ENCODE measurements at regions not wholly inside any gene's neighbourhood (a gene's known extent, or its start where the extent isn't known, plus 50 kb on each side); places are given as distances from the start of the nearest gene placed in this dataset.
"Not testable (repeated sequence)": the region's sequence is repeated elsewhere in the genome, so short reads cannot be mapped to it uniquely, and the experiment has no call there.

DNA sequence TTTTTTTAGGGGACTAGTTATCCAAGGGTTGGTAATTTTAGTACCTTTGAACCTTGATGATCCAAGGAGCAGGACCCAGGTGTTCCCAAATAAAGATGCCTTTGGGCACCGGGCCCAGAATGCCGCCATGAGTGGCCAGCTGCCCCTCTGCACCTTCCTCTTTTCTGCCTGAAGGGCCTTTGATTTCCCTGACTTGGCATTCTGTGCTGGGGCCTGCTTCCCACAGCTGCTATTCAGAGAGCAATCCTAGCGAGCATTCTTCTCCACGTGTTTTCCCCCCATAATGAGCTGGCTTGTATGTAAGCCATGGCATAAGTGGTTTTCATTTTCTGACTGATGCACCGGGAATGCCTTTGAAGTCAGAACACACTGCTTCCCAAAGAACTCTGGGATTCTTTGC lies 77.6 kb upstream of the FAM72C start:
- not testable (repeated sequence) for H2BK120ac ChIP-seq (ENCODE audit: low read depth, low read length); H3K18ac ChIP-seq (ENCODE audit: low read length); H4K8ac ChIP-seq (ENCODE audit: low read depth, low read length)

DNA sequence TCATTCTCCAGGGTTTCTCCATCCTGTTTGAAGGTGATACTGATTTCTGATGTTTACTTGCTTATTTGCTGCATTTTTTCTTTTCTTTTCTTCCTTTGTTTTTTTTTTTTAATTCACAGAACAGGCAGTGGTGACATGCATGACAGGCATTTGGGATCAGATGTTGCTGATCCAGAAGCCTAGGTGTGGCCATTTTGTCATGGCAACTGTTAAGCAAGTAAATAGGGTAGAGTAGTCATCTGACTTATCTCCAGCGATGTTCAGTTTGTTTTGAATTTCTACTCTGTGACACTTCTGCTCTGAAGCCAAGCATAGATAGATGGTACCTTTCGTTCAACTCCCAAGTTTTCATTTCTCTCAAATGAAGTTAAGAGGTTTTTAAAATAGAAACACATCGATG lies 74.9 kb upstream of the FAM72C start:
- H2BK12ac ChIP-seq (ENCODE audit: low read length); H3K79me1 ChIP-seq (ENCODE audit: low read depth, low read length); H3K18ac ChIP-seq (ENCODE audit: low read length); DNase-seq (ENCODE audit: low spot score); H2BK5ac ChIP-seq (ENCODE audit: low read length); H3K4me3 ChIP-seq (ENCODE audit: low read length in 2 of 2); H3K4me1 ChIP-seq (ENCODE audit: control insufficient read depth in 2 of 2, insufficient read depth in 1 of 2, low read depth in 1 of 2, low read length in 2 of 2); H3K9ac ChIP-seq (ENCODE audit: low read depth, low read length, poor library complexity); H4K8ac ChIP-seq (ENCODE audit: low read depth, low read length); H3K27ac ChIP-seq (replicated peaks; ENCODE audit: low read length); H3K4ac ChIP-seq (ENCODE audit: low read length); H3K9me3 ChIP-seq (replicated peaks in 1 of 2; ENCODE audit: control insufficient read depth in 2 of 2, insufficient read depth in 1 of 2, low read depth in 1 of 2, low read length in 2 of 2); H2BK120ac ChIP-seq (ENCODE audit: low read depth, low read length); H2AFZ ChIP-seq (ENCODE audit: low read length); H4K91ac ChIP-seq (ENCODE audit: low read depth, low read length, poor library complexity); H3K27me3 ChIP-seq (ENCODE audit: control insufficient read depth in 3 of 3, insufficient read depth in 3 of 3, low read depth in 1 of 3, low read length in 3 of 3); H3K23ac ChIP-seq (ENCODE audit: low read depth, low read length, poor library complexity); H3K4me2 ChIP-seq (ENCODE audit: insufficient read depth, low read length, poor library complexity, severe bottlenecking); H2BK15ac ChIP-seq (ENCODE audit: low read length); H2AK5ac ChIP-seq (ENCODE audit: low read depth, low read length); H3K36me3 ChIP-seq (replicated peaks in 1 of 2; ENCODE audit: control insufficient read depth in 2 of 2, insufficient read depth in 2 of 2, low read length in 2 of 2); H3K14ac ChIP-seq (ENCODE audit: low read length): not testable (repeated sequence)
- no CpG with 5 or more reads among the region's 3 CpGs for WGBS, 2 donors (ENCODE audit: extremely low coverage in 2 of 2, insufficient read length in 2 of 2, insufficient replicate concordance in 1 of 2)

More for the DNA sequence above, 77.6 kb upstream of the FAM72C start:
- H3K4ac ChIP-seq (ENCODE audit: low read length); H3K9ac ChIP-seq (ENCODE audit: low read depth, low read length, poor library complexity); DNase-seq (ENCODE audit: low spot score); H2AFZ ChIP-seq (ENCODE audit: low read length); H3K4me3 ChIP-seq (ENCODE audit: low read length in 2 of 2); H3K9me3 ChIP-seq (replicated peaks in 1 of 2; ENCODE audit: control insufficient read depth in 2 of 2, insufficient read depth in 1 of 2, low read depth in 1 of 2, low read length in 2 of 2); H2BK5ac ChIP-seq (ENCODE audit: low read length); H3K4me1 ChIP-seq (ENCODE audit: control insufficient read depth in 2 of 2, insufficient read depth in 1 of 2, low read depth in 1 of 2, low read length in 2 of 2); H3K79me1 ChIP-seq (ENCODE audit: low read depth, low read length); H3K27ac ChIP-seq (replicated peaks; ENCODE audit: low read length); H3K36me3 ChIP-seq (replicated peaks in 1 of 2; ENCODE audit: control insufficient read depth in 2 of 2, insufficient read depth in 2 of 2, low read length in 2 of 2); H4K91ac ChIP-seq (ENCODE audit: low read depth, low read length, poor library complexity); H2AK5ac ChIP-seq (ENCODE audit: low read depth, low read length); H3K14ac ChIP-seq (ENCODE audit: low read length); H2BK12ac ChIP-seq (ENCODE audit: low read length); H3K23ac ChIP-seq (ENCODE audit: low read depth, low read length, poor library complexity); H3K27me3 ChIP-seq (ENCODE audit: control insufficient read depth in 3 of 3, insufficient read depth in 3 of 3, low read depth in 1 of 3, low read length in 3 of 3); H2BK15ac ChIP-seq (ENCODE audit: low read length); H3K4me2 ChIP-seq (ENCODE audit: insufficient read depth, low read length, poor library complexity, severe bottlenecking): not testable (repeated sequence)
- no CpG with 5 or more reads among the region's 5 CpGs for WGBS, 2 donors (ENCODE audit: extremely low coverage in 2 of 2, insufficient read length in 2 of 2, insufficient replicate concordance in 1 of 2)

DNA sequence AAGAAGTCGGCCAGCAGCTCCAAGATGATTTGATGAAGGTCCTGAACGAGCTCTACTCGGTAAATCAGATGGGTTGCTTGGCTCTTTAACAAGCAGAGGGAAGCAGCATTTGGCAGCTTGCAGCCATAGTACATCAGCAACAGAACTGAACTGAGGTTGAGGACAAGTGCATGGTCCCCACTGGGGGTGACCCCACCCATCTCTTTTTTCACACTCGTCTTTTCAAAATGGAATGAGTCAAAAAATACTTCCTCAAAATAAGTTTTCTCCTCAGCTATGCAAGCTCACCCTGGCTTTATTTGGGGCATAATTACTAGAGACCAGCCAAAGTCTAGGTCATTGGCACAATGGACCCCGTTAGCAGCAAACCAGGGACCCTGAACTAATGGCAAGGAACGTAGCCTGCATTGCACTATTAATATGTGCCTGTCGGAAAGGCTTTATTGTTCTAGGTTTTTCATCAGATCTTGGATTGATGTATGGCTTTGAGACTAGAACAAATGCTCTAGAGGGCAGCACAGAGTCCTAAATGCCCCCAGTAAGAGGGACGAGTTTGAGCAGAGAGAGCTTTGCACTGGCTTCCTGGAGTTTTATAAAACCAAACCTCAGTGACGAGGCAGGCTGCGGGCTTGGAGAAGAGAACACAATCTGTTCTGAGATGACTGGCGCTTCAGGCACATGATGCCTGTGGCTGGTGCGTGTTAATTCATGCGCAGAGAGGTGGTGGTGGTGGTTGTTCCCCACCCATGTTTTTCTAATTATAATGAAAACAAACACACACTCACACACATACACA lies 74.2 kb upstream of the FAM72C start:
- H2BK120ac ChIP-seq (ENCODE audit: low read depth, low read length); H2AFZ ChIP-seq (ENCODE audit: low read length); H3K14ac ChIP-seq (ENCODE audit: low read length); H3K9ac ChIP-seq (ENCODE audit: low read depth, low read length, poor library complexity); H3K4me2 ChIP-seq (ENCODE audit: insufficient read depth, low read length, poor library complexity, severe bottlenecking); H3K4me1 ChIP-seq (ENCODE audit: control insufficient read depth in 2 of 2, insufficient read depth in 1 of 2, low read depth in 1 of 2, low read length in 2 of 2); H3K18ac ChIP-seq (ENCODE audit: low read length); DNase-seq (ENCODE audit: low spot score); H3K27me3 ChIP-seq (ENCODE audit: control insufficient read depth in 3 of 3, insufficient read depth in 3 of 3, low read depth in 1 of 3, low read length in 3 of 3); H4K91ac ChIP-seq (ENCODE audit: low read depth, low read length, poor library complexity); H2BK15ac ChIP-seq (ENCODE audit: low read length); H3K4ac ChIP-seq (ENCODE audit: low read length); H3K36me3 ChIP-seq (replicated peaks in 1 of 2; ENCODE audit: control insufficient read depth in 2 of 2, insufficient read depth in 2 of 2, low read length in 2 of 2); H4K8ac ChIP-seq (ENCODE audit: low read depth, low read length); H3K9me3 ChIP-seq (replicated peaks in 1 of 2; ENCODE audit: control insufficient read depth in 2 of 2, insufficient read depth in 1 of 2, low read depth in 1 of 2, low read length in 2 of 2); H3K27ac ChIP-seq (replicated peaks; ENCODE audit: low read length); H3K79me1 ChIP-seq (ENCODE audit: low read depth, low read length); H2BK5ac ChIP-seq (ENCODE audit: low read length); H2AK5ac ChIP-seq (ENCODE audit: low read depth, low read length); H3K4me3 ChIP-seq (ENCODE audit: low read length in 2 of 2); H3K23ac ChIP-seq (ENCODE audit: low read depth, low read length, poor library complexity); H2BK12ac ChIP-seq (ENCODE audit: low read length): not testable (repeated sequence)
- WGBS, 2 donors (ENCODE audit: extremely low coverage in 2 of 2, insufficient read length in 2 of 2, insufficient replicate concordance in 1 of 2) = no CpG with 5 or more reads among the region's 13 CpGs

DNA sequence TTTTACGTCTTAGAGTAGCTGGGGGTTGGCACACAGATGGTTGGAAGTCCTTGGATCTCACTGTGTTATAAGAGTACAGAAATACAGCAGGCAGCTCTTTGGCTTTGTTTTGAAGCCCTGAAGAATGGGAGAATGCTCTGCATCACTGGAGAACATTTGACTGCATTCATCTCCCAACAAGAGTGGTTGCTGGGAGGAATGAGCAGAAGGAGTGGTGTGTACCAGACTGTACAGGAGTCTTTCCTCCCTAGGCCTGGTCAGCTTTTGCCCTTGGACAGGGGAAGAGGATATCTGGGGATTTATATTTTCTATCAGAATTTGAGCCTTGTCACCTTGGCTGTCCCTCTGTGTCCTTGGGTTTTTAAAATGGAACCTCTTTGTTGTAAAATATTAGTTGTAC lies 70.5 kb upstream of the FAM72C start:
- H2AK5ac ChIP-seq (ENCODE audit: low read depth, low read length); H4K8ac ChIP-seq (ENCODE audit: low read depth, low read length); H2BK120ac ChIP-seq (ENCODE audit: low read depth, low read length); H3K4me1 ChIP-seq (ENCODE audit: control insufficient read depth in 2 of 2, insufficient read depth in 1 of 2, low read depth in 1 of 2, low read length in 2 of 2); H3K4me2 ChIP-seq (ENCODE audit: insufficient read depth, low read length, poor library complexity, severe bottlenecking); H3K18ac ChIP-seq (ENCODE audit: low read length); H3K4ac ChIP-seq (ENCODE audit: low read length); H2BK5ac ChIP-seq (ENCODE audit: low read length); H2AFZ ChIP-seq (ENCODE audit: low read length); H3K14ac ChIP-seq (ENCODE audit: low read length); H3K9me3 ChIP-seq (replicated peaks in 1 of 2; ENCODE audit: control insufficient read depth in 2 of 2, insufficient read depth in 1 of 2, low read depth in 1 of 2, low read length in 2 of 2); H3K27me3 ChIP-seq (ENCODE audit: control insufficient read depth in 3 of 3, insufficient read depth in 3 of 3, low read depth in 1 of 3, low read length in 3 of 3); H4K91ac ChIP-seq (ENCODE audit: low read depth, low read length, poor library complexity); H2BK12ac ChIP-seq (ENCODE audit: low read length); DNase-seq (ENCODE audit: low spot score); H3K23ac ChIP-seq (ENCODE audit: low read depth, low read length, poor library complexity); H3K4me3 ChIP-seq (ENCODE audit: low read length in 2 of 2); H3K27ac ChIP-seq (replicated peaks; ENCODE audit: low read length); H2BK15ac ChIP-seq (ENCODE audit: low read length); H3K36me3 ChIP-seq (replicated peaks in 1 of 2; ENCODE audit: control insufficient read depth in 2 of 2, insufficient read depth in 2 of 2, low read length in 2 of 2); H3K79me1 ChIP-seq (ENCODE audit: low read depth, low read length); H3K9ac ChIP-seq (ENCODE audit: low read depth, low read length, poor library complexity): not testable (repeated sequence)
- no CpG with 5 or more reads among the region's 1 CpG for WGBS, 2 donors (ENCODE audit: extremely low coverage in 2 of 2, insufficient read length in 2 of 2, insufficient replicate concordance in 1 of 2)

Measured in neuronal stem cell (in vitro differentiated cells).